CD14-positive monocyte (primary cell): ENCODE measurements at regions not wholly inside any gene's neighbourhood (a gene's known extent, or its start where the extent isn't known, plus 50 kb on each side); places are given as distances from the start of the nearest gene placed in this dataset.
"Not testable (repeated sequence)": the region's sequence is repeated elsewhere in the genome, so short reads cannot be mapped to it uniquely, and the experiment has no call there.

ENCODE experiments used
- DNase-seq, 3 donors: peaks; one replicate each; pipeline ENCODE4 v3.0.0-alpha.2; 2011 to 2022
- H2AFZ ChIP-seq: 2 replicates; pipeline ENCODE4 v1.6.0; 2012; ENCODE audit warnings: mild to moderate bottlenecking, low read depth, low read length, inconsistent platforms; ENCODE audit not compliant: insufficient read depth, poor library complexity, severe bottlenecking
- H3K27ac ChIP-seq, 2 donors: 1 replicate in 1 of 2; 2 replicates in 1 of 2; pipeline ENCODE4 v1.5.1; 2012 to 2013; ENCODE audit warnings: low read length in 2 of 2, control low read depth in 1 of 2, inconsistent platforms in 1 of 2, low read depth in 1 of 2, mild to moderate bottlenecking in 1 of 2
- H3K27me3 ChIP-seq, 2 donors: one replicate each; pipeline versions ENCODE4 v1.6.0 to v1.6.1; 2011 to 2013; ENCODE audit warnings: low read length in 2 of 2; ENCODE audit not compliant: control insufficient read depth in 2 of 2, insufficient read depth in 2 of 2
- H3K36me3 ChIP-seq, 2 donors: replicated peaks in 1 of 2; 1 replicate in 1 of 2; 2 replicates in 1 of 2; pipeline versions ENCODE4 v1.5.1 to v1.6.1; 2012 to 2013; ENCODE audit warnings: low read length in 2 of 2, control low read depth in 1 of 2, inconsistent platforms in 1 of 2, mild to moderate bottlenecking in 1 of 2; ENCODE audit not compliant: insufficient read depth in 2 of 2, control insufficient read depth in 1 of 2
- H3K4me1 ChIP-seq, 2 donors: 1 replicate in 1 of 2; 2 replicates in 1 of 2; pipeline versions ENCODE4 v1.5.1 to v1.6.1; 2012 to 2013; ENCODE audit warnings: low read length in 2 of 2, control low read depth in 1 of 2, inconsistent platforms in 1 of 2, mild to moderate bottlenecking in 1 of 2, moderate library complexity in 1 of 2; ENCODE audit not compliant: insufficient read depth in 2 of 2, control insufficient read depth in 1 of 2
- H3K4me2 ChIP-seq: replicated peaks from 2 replicates; pipeline ENCODE3; 2012; ENCODE audit warnings: low read length, moderate library complexity, mild to moderate bottlenecking; ENCODE audit not compliant: poor library complexity, severe bottlenecking; ENCODE audit errors: extremely low read depth
- H3K4me3 ChIP-seq, 3 experiments: fragments of 200-600 bp in 1 of 3; sonication (generic) in 1 of 3; replicated peaks in 1 of 3; 1 replicate in 2 of 3; 2 replicates in 1 of 3; pipeline ENCODE4 v1.5.1; 2011 to 2013; ENCODE audit warnings: low read length in 3 of 3, mild to moderate bottlenecking in 3 of 3, control low read depth in 2 of 3, low read depth in 2 of 3, inconsistent platforms in 1 of 3, moderate library complexity in 1 of 3
- H3K79me2 ChIP-seq: 2 replicates; pipeline ENCODE4 v1.6.0; 2012; ENCODE audit warnings: mild to moderate bottlenecking, control low read depth, inconsistent platforms, low read length, moderate library complexity; ENCODE audit not compliant: insufficient read depth
- H3K9ac ChIP-seq: 2 replicates; pipeline ENCODE4 v1.6.0; 2017; ENCODE audit warnings: low read length, mild to moderate bottlenecking; ENCODE audit not compliant: insufficient read depth, poor library complexity, severe bottlenecking
- H3K9me3 ChIP-seq, 2 donors: replicated peaks in 1 of 2; 1 replicate in 1 of 2; 2 replicates in 1 of 2; pipeline versions ENCODE4 v1.5.1 to v1.6.1; 2012 to 2013; ENCODE audit warnings: low read length in 2 of 2, control low read depth in 1 of 2; ENCODE audit not compliant: control insufficient read depth in 1 of 2, insufficient read depth in 1 of 2
- H4K20me1 ChIP-seq: 2 replicates; pipeline ENCODE4 v1.6.0; 2012; ENCODE audit warnings: mild to moderate bottlenecking, low read length, control low read depth, moderate library complexity; ENCODE audit not compliant: insufficient read depth
- H3K27ac Mint-ChIP-seq, 7 donors: one replicate each; pipeline ENCODE4 v1.8.0; 2020; ENCODE audit warnings: mild to moderate bottlenecking in 7 of 7, mixed read lengths in 7 of 7, moderate library complexity in 6 of 7, inconsistent platforms in 2 of 7
- H3K27me3 Mint-ChIP-seq, 3 donors: one replicate each; pipeline ENCODE4 v1.8.0; 2021 to 2022; ENCODE audit warnings: low read depth in 3 of 3, mild to moderate bottlenecking in 3 of 3, mixed read lengths in 3 of 3, moderate library complexity in 3 of 3, inconsistent platforms in 1 of 3
- H3K36me3 Mint-ChIP-seq, 2 donors: one replicate each; pipeline ENCODE4 v1.8.0; 2020; ENCODE audit warnings: mixed read lengths in 2 of 2, inconsistent platforms in 1 of 2, mild to moderate bottlenecking in 1 of 2
- H3K4me1 Mint-ChIP-seq: one replicate; pipeline ENCODE4 v1.8.0; 2020; ENCODE audit warnings: mild to moderate bottlenecking, mixed read lengths
- H3K4me3 Mint-ChIP-seq, 2 donors: one replicate each; pipeline ENCODE4 v1.8.0; 2020; ENCODE audit warnings: mild to moderate bottlenecking in 2 of 2, mixed read lengths in 2 of 2, moderate library complexity in 1 of 2
- H3K9me3 Mint-ChIP-seq, 7 donors: one replicate each; pipeline ENCODE4 v1.8.0; 2020 to 2022; ENCODE audit warnings: mixed read lengths in 7 of 7, mild to moderate bottlenecking in 6 of 7, moderate library complexity in 6 of 7, inconsistent platforms in 2 of 7
- CTCF ChIP-seq: fragments of 200-600 bp; IDR thresholded peaks from one replicate; pipeline ENCODE4 v1.8.0; 2022; ENCODE audit warnings: antibody characterized with exemption, mild to moderate bottlenecking
- WGBS: methylation state at CpG from one replicate; pipeline ENCODE4 v1.1.5; 2013; ENCODE audit warnings: missing lambda C conversion rate; ENCODE audit not compliant: insufficient coverage; 5-methylcytosine and 5-hydroxymethylcytosine counted together
- intact Hi-C, 2 donors: fragments of 100-400 bp; cut with micrococcal nuclease; formaldehyde crosslinking; loops; one replicate each; pipeline versions ENCODE4 v1.15.0 to v1.15.1; 2023

- not testable (repeated sequence) for H3K4me1 Mint-ChIP-seq, DNase-seq, H3K4me3 ChIP-seq, H3K9me3 Mint-ChIP-seq, H3K27ac ChIP-seq, H3K9me3 ChIP-seq, H3K4me2 ChIP-seq, H3K27me3 ChIP-seq, H3K9ac ChIP-seq, H3K4me1 ChIP-seq, H4K20me1 ChIP-seq, H2AFZ ChIP-seq, H3K36me3 ChIP-seq, H3K79me2 ChIP-seq, H3K4me3 Mint-ChIP-seq, H3K36me3 Mint-ChIP-seq
- Mint-ChIP-seq H3K27ac (peak overlapping the region in 1 of 7 donors; percentile 10), H3K27me3 (peaks cover 6 to 15% (median 8%) of the 10 kb centered on the region in 3 donors)
- 93% methylated on average over 3 of the region's 6 CpGs for WGBS
- intact Hi-C loops, result loop anchor here (5.0 kb wide), 2 partner anchors 47 to 117 kb away; no protein-coding TSS in a partner anchor
Measured at GRCh38 chr9:33734941-33735835, 60.2 kb upstream of the PRSS3 start.

GRCh38 chr9:33737811-33738606, 57.4 kb upstream of the PRSS3 start:
- 47% methylated on average over 5 of the region's 5 CpGs for WGBS
- Mint-ChIP-seq H3K36me3 (no peaks in the 10 kb centered on the region), H3K4me3 (no peak overlapping the region), H3K4me1 (peaks cover 3% of the 10 kb centered on the region), H3K27me3 (peaks cover 6 to 18% (median 7%) of the 10 kb centered on the region in 3 donors), H3K9me3 (peaks cover 0 to 5% (median 4%) of the 10 kb centered on the region in 7 donors), H3K27ac (no peak overlapping the region)
- no peaks in the 10 kb centered on the region for H4K20me1 ChIP-seq
- H3K4me1 ChIP-seq, result no peaks in the 10 kb centered on the region
- peak; percentile 23 to 48 (median 43) for DNase-seq
- H3K9me3 ChIP-seq, result no peaks in the 10 kb centered on the region
- no peak overlapping the region for H3K9ac ChIP-seq
- TF ChIP-seq CTCF, result peak; percentile 80
- H3K27ac ChIP-seq, result no peak overlapping the region
- no peak overlapping the region for H2AFZ ChIP-seq
- no peak overlapping the region for H3K4me2 ChIP-seq
- no peaks in the 10 kb centered on the region for H3K79me2 ChIP-seq
- intact Hi-C loops, result loop anchor here in 1 of 2 donors (2.0 to 5.0 kb wide), 2 partner anchors 41 to 114 kb away; no protein-coding TSS in a partner anchor
- H3K36me3 ChIP-seq, result no peaks in the 10 kb centered on the region
- no peak overlapping the region for H3K4me3 ChIP-seq
- H3K27me3 ChIP-seq, result no peaks in the 10 kb centered on the region
